Neural progenitor cell (in vitro differentiated cells): ENCODE measurements at regions not wholly inside any gene's neighbourhood (a gene's known extent, or its start where the extent isn't known, plus 50 kb on each side); places are given as distances from the start of the nearest gene placed in this dataset.

Source experiments
- CTCF ChIP-seq: fragments of 200-600 bp; sonication (generic); IDR thresholded peaks from 2 replicates; pipeline ENCODE4 v1.5.1; 2017; ENCODE audit warnings: antibody characterized with exemption, mild to moderate bottlenecking
- EZH2 ChIP-seq: fragments of 200-600 bp; sonication (generic); IDR thresholded peaks from 2 replicates; pipeline ENCODE4 v1.6.1; 2017; ENCODE audit warnings: antibody characterized with exemption, mild to moderate bottlenecking, moderate library complexity
- EZH2phosphoT487 ChIP-seq: fragments of 200-600 bp; sonication (generic); IDR thresholded peaks from 2 replicates; pipeline ENCODE4 v1.6.1; 2017; ENCODE audit warnings: antibody characterized with exemption

GRCh38 chrX:95893636-95894035 lies 791.0 kb upstream of the DIAPH2 start:
- TF ChIP-seq CTCF (no peak), EZH2phosphoT487 (no peak), EZH2 (no peak)
